PFSK-1 (cell line): ENCODE measurements at regions not wholly inside any gene's neighbourhood (a gene's known extent, or its start where the extent isn't known, plus 50 kb on each side); places are given as distances from the start of the nearest gene placed in this dataset.

ENCODE experiments used
- POLR2AphosphoS5 ChIP-seq: IDR thresholded peaks from 2 replicates; pipeline ENCODE4 v1.6.1; 2012; ENCODE audit warnings: low read depth, mild to moderate bottlenecking, control low read depth, low read length, moderate library complexity
- REST ChIP-seq, 2 experiments: IDR thresholded peaks; 2 replicates each; pipeline versions ENCODE4 v1.6.1 to v1.8.0; 2011 to 2012; ENCODE audit warnings: low read depth in 2 of 2, low read length in 2 of 2, control low read depth in 1 of 2, inconsistent platforms in 1 of 2, mild to moderate bottlenecking in 1 of 2, moderate library complexity in 1 of 2; ENCODE audit not compliant: insufficient read depth in 1 of 2

GRCh38 chr4:36785973-36786372, 458.6 kb upstream of the NWD2 start:
- no peak for TF ChIP-seq REST (IDR thresholded peaks at IDR 0.05; ENCODE audit: insufficient read depth in 1 of 2, low read depth in 2 of 2, low read length in 2 of 2)
- no peak for TF ChIP-seq POLR2AphosphoS5
